NCI-H2081 (cell line): ENCODE measurements at regions not wholly inside any gene's neighbourhood (a gene's known extent, or its start where the extent isn't known, plus 50 kb on each side); places are given as distances from the start of the nearest gene placed in this dataset.
"Not testable (repeated sequence)": the region's sequence is repeated elsewhere in the genome, so short reads cannot be mapped to it uniquely, and the experiment has no call there.

ENCODE experiments used
- DNase-seq, 2 experiments: peaks; one replicate each; lab custom pipeline; 2025; lab: John Stamatoyannopoulos, UW

DNA sequence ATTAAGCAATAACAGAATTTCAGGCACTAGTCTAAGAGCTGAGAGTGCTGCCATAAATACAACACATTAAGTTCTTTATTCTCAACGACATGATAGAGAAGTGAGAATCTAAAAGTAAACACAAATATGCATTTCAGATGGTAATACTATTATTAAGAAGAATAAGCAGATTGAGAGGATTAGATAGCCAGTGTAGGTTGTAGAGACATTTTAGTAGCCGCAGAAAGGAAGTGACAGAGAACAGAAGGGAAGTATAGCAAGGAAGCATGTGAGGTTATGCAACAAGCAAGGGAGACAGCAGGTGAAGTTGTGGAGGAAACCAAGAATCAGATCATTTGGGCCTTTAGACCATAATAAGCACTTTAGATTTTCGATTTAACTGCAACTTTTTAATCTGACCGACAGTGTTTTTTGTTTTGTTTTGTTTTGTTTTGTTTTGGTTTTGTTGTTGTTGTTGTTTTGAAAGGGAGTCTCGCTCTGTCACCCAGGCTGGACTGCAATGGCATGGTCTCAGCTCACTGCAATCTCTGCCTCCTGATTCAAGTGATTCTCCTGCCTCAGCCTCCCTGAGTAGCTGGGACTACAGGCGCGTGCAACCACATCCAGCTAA is 737.0 kb upstream of the ADGRB3 start:
- no peak for DNase-seq

DNA sequence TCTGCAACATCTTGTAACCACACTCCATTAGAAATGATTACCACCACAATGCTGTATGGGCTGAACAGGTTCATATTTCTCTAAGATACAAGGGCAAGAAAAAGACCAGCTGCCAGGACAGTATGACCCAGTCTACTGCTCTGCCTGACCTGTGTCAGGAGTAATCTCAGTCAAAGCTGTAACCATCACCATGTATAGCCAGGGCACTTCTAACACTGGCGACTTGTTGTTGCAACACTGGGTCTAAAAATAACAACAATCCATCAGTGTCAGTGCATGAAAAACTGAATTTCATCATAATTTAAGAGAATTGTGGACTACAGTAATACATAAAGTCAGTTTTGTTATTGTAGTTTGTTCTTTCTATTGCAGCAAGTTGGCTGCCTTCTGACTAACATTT is 738.6 kb upstream of the ADGRB3 start:
- no peak for DNase-seq

DNA sequence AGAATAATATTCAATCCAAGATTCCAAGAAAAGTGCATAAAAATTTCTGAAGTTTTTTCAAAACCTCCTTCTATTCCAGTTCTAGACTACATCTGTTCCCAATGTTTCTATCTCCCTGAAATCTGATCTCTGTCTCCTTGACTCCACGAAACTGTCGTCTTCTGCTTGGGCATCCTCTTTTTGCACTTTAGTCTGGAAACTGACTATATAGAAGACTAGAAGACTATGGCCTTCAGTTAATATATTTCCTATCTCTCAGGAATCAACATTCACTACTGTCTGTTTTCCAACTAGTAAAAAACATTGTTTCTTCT is 745.4 kb upstream of the ADGRB3 start:
- DNase-seq: no peak

DNA sequence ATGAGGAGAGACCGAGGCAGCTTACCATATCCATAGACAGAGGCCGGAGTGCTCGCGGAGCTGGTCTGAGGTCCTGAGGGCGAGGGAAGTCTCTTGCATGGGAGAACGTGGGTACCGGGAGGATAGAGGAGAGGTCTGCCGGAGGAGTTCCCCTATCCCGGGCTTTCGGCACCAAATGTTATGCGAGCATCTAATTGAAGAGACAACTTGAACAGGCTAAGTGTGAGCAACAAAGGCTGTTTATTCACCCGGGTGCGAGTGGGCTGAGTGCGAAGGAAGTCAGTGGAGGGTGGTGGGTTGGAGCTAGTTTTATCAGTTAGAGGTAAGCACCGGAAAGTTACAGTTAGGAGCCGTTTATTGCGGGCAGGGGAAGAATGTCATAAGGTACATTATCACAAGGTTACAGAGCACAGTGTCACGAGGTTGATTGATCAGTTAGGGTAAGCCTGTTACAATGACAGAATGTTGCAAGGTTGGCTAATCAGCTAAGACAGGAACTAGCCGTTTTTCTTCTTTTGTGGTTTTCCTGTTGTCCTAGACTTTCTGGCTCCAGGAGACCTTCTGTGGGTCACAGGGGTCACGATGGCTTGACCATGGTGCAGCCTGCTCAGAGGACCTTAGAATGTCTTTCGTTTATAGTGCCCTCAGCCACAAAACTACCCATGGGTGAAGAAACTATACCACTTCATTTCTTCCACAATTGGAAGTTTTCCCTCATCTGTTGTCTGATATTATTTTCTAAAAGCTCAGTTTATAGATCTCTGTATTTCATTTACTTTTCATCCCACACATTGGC is 746.0 kb upstream of the ADGRB3 start:
- DNase-seq: no peak

DNA sequence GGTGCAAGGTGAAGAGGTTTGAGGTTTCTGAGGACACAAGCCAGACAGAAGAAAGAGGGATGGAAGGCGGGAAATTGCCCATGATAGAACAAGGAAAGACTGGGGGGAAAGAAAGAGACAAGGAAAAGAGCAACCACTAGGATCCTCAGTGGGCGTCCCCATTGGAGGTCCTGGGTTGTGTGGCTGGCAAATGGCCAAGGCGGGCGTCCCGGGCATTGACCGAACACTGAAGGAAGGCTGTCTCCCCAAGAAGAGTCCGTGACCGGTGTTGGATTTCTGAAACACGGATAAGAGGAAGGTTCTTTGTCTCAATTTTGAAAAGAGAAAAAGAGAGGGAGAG is 746.6 kb upstream of the ADGRB3 start:
- DNase-seq: no peak

DNA sequence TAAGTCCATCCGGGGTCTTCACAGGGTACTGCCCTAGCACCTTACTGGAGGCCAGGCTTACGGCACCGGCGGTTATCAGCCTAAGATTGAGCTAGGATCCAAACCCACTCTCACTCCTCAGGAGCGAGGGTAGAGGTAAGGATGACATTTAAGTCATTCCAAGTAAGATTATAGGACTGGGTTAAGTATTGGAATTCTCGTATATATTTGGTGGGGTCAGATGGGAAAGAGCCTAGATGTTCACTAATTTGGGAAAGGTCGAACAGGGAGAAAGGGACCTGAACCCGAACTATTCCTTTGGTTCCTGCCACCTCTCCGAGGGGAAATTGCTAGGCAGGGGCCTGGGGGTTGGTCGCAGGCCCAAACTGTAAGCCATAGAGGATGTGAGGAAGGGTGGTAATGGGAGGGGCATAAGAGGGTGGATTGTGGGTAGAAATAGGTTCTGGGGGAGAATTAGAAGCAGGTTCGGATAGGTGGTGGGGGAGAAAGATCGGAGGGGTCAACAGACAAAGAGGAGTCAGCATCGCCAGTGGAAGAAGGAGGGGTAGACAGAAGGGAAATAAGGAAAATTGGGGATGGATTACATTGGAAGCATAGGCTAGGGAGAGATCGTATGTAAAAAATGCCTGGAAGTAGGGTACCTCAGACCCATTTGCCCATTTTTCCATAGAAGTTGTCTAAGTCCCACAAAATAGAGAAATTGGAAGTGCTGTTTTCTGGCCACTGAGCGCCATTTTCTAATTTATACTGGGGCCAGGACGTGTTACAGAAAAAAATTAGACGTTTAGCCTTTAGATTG is 747.1 kb upstream of the ADGRB3 start:
- no peak for DNase-seq

DNA sequence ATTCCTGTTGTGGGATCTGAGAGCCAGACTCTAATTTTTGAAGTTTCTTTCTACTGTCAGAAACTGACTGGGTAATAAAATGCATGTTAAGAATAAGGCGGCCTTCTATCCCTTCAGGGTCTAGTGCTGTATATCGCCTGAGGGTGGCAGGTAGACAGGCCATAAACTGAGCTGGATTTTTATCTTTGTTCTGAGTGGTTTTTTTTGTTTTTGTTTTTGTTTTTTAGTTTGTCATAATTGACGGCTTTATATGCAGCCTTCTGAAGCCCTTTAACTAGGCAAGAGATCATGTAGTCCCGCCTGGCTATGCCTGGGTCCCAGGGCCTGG is 747.7 kb upstream of the ADGRB3 start:
- DNase-seq: no peak

DNA sequence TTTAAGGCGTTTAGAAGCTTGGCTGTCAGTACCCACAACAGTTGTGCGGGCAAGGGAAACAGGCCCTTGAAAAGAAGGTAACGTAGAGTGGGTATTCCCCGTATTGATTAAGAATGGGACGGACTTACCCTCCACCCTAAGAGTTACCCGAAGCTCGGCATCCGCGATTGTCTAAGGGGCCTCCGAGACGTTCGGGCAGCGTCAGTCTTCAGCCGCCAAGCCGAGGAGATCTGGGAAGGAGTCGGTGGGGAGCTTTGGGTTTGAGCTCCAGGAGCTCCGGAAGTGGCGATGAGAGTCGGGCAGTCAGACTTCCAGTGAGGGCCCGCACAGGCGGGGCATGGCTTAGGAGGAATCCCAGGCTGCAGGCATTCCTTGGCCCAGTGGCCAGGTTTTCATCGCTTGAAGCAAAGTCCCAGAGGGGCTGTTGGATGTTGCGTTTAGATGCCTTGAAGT is 748.2 kb upstream of the ADGRB3 start:
- DNase-seq: no peak

DNA sequence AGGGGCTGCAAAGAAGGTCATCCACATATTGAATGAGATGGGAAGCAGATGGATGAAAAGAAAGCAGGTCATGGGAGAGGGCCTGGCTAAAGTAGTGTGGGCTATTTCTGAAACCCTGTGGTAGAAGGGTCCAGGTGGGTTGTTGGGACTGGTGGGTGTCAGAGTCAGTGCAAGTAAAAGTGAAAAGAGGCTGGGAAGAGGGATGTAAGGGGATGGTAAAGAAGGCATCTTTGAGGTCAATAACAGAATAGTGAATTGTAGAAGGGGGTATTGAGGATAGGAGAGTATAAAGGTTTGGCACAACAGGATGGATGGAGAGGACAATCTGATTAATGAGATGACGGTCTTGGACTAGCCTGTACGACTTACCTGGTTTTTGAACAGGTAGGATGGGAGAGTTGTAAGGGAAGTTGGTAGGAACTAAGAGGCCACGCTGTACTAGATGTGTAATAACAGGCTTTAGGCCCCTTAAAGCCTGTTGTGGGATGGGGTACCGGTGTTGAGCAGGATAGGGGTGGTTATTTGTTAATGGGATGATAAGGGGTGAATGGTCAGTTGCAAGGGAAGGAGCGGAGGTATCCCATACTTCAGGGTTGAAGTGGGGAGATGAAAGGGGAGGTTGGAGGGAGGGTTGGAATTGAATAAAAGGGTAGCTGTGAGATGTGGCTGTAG is 748.9 kb upstream of the ADGRB3 start:
- DNase-seq: no peak

DNA sequence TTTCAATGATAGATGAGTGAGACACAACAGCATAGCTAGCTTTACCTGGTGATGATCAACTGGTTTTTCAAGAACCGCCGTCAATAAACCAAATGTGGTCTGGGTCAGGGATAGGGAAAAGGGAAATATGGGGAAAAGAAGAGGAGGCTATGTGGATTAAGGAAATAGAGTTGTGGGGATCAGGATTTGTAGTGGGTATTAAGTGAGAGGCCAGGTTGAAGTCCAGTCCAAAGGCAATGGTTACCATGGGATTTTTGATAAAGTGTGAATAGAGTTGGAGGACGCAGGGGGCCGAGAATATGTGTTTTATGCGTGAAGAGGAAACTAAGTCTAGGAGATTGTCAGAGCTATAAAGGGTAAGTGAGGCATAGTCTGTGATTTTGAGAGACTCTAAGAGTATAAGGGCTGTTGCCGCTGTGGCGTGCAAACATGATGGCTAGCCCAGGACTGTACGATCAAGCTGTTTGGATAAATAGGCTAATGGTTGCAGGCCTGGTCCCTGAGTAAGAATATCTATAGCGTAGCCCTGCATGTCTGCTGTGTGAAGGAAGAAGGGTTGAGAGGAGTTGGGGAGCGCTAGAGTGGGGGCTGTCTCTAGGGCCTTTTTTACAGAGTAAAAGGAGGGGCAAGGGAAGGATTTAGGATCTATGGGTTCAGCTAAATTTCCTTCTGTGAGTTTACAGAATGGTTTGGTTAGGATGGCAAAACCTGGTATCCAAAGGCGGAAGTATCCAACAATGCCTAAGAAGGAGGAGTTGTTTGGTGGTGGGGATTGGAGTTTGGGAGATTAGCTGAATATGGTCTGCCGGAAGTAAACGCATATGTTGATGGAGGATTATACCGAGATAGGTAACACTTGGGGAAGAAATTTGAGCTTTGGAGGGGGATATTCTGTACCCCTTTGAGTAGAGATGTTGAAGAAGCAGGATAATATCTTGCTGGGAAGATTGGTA is 749.7 kb upstream of the ADGRB3 start:
- no peak for DNase-seq

DNA sequence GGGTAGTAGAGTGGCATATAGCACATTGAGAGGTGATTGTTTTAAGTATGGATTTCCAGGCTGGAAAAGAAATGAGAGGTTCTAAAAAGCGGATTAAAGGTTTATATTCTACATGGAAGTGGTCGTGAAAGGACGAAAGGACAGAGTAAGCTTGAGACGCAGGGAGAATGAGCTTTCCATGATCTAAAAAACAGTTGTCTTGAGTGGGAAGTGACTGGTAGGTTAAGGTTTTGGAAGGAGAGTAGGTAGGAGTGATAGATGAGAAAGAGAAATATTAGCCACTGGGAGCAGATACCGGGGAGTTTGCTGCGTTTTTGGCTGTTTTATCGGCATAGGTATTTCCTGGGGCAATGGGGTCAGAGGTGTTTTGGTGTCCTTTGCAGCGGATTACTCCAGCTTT is 750.6 kb upstream of the ADGRB3 start:
- no peak for DNase-seq

DNA sequence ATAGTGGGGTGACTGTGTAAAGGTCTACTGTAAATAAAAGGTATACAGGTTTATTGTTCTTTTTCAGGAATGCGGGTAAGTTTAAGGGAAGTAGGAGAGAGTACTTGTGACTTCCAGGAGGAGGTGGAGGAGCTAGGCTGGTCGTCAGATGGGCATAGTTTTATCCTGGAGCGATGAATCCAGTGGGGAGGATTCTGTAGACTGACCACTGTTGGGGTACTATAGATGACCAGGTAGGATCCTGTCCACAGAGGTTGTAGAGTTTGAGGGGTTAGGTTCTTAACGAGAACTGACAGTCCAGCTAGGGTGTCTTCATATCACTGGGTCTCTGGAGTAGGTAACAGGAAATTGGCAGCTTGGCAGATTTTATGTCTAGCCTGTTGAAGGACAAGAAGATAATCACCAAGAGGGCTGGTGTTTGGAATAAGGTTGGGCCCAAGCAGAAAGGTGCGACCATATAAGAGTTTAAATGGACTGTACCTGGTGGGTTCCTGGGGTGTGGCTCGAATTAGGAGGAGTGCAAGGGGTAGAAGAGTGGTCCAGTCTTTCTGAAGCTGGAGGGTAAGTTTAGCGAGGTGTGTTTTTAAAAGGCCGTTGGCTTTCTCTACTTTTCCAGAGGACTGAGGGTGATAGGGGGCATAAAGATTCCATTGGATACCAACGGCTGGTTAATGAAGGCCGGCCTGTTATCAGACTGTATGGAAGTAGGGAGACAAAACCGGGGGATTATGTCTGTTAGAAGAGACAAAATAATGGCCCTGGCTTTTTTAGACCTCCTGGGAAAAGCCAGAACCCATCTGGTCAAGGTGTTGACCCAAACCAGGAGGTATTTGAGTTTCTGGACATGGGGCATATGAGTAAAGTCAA is 751.3 kb upstream of the ADGRB3 start:
- DNase-seq: no peak

DNA sequence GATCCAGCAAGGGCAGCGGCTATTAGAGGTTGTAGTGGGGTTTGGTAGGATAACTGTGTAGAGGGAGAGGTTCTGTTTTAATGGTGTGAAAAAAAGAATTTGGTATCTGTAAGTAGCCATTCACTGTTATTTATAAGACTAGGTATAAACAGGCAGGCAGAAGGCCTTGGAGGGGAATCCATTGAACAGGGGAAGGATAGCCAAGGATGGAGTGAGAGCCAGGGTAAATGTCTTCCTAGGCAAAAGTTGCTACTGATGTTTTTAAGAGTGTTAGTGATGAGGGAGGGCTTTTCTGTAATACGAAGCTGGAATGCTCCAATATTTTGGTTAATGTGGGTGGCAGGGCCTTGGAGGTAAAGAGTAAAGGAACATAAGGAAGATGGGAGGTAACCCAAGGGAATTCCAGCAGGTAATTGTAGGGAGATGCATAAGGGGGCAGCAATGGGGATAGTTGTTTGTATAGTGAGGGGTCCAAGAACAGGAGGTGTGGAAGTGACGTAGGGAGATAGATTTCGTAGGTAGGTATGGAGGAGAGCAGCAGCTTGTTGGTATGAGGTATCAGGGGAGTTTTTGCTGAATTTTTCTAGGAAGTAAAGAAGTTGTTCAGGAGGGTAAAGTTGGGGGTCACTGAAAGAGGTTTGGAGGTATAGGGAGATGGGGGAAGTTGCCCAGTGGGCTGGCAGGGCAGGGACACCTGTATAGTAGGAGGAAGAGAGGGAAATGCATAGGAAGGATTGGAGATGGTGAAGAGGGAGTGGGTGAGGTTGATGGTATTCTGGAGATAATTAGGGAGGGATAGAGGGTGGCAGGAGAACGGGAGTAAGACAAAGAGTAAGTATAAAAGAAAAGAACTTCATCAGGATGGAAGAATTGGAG is 752.4 kb upstream of the ADGRB3 start:
- DNase-seq: no peak

DNA sequence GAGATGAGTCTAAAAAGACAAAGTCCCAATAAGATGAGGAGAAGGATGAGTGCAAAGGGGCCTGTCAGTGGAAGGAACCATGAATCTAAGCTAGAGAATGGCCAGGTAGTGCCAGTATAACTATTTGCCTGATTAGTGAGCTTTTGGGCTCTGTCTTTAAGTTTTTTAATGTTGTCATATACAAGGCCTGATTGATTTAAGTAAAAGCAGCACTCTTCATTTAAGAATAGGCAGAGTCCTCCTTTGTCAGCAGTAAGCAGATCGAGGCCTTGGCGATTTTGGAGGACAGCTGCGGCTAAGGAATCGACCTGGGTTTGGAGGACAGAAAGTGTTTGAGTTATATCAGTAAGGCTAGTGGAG is 753.4 kb upstream of the ADGRB3 start:
- DNase-seq: no peak

DNA sequence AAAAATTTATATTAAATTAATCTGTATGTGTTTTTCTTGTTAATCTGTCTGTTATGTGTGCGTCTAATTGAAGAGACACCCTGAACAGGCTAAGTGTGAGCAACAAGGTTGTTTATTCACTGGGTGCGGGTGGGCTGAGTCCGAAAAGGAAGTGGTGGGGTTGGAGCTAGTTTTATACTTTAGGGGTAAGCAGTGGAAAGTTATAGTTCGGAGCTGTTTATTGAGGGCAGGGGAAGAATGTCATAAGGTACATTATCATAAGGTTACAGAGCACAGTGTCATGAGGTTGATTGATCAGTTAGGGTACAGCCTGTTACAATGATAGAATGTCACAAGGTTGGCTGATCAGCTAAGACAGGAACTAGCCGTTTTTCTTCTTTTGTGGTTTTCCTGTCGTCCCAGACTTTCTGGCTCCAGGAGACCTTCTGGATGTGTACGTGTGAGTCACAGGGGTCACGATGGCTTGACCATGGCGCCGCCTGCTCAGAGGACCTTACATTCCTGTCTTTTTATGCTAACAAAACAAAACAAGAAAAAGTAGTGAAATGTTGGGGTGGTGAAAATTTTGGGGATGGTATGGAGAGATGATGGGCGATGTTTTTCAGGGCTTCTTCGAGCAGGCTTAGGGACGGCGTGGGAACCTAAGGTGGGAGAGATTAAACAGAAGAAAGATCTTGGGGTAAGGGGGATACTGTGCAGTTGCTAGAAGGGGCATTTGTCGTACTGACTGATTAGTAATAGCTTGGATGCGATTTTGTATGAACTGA is 754.0 kb upstream of the ADGRB3 start:
- DNase-seq: no peak

DNA sequence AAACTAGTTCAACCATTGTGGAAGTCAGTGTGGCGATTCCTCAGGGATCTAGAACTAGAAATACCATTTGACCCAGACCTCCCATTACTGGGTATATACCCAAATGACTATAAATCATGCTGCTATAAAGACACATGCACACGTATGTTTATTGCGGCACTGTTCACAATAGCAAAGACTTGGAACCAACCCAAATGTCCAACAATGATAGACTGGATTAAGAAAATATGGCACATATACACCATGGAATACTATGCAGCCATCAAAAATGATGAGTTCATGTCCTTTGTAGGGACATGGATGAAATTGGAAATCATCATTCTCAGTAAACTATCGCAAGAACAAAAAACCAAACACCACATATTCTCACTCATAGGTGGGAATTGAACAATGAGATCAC is 754.7 kb upstream of the ADGRB3 start:
- DNase-seq: not testable (repeated sequence)

DNA sequence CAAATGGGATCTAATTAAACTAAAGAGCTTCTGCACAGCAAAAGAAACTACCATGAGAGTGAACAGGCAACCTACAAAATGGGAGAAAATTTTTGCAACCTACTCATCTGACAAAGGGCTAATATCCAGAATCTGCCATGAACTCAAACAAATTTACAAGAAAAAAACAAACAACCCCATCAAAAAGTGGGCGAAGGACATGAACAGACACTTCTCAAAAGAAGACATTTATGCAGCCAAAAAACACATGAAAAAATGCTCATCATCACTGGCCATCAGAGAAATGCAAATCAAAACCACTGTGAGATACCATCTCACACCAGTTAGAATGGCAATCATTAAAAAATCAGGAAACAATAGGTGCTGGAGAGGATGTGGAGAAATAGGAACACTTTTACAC is 755.2 kb upstream of the ADGRB3 start:
- not testable (repeated sequence) for DNase-seq

DNA sequence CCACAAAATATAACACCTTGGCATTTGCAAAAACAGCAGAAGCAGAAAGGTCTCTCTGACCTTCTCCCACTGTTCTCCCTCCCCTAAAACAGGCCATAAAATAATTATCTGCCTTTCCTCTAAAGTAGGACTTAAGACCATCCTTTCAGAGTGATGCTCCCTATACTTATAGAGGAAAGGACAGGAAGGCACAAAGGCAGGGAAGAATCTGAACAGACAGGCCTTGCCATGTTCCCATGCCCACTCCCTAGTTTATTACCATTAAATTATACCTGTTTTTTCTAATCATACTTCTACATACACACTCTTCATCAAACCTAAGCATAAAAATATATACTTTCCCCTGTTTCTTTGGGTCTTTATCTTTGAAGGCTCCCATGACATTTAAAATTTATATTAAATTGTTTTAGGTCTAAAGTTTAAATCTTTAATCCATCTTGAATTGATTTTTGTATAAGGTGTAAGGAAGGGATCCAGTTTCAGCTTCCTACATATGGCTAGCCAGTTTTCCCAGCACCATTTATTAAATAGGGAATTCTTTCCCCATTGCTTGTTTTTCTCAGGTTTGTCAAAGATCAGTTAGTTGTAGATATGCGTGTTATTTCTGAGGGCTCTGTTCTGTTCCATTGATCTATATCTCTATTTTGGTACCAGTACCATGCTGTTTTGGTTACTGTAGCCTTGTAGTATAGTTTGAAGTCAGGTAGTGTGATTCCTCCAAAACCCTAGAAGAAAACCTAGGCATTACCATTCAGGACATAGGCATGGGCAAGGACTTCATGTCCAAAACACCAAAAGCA is 755.8 kb upstream of the ADGRB3 start:
- DNase-seq: not testable (repeated sequence)
